BJ (cell line): ENCODE measurements at regions not wholly inside any gene's neighbourhood (a gene's known extent, or its start where the extent isn't known, plus 50 kb on each side); places are given as distances from the start of the nearest gene placed in this dataset.

Experiments
- CTCF ChIA-PET: fragments of 350-600 bp; formaldehyde crosslinking; extraction: SDS; loops from one replicate; lab custom pipeline; 2021; ENCODE audit warnings: antibody characterized with exemption, inconsistent platforms; lab: Yijun Ruan, JAX
- POLR2A ChIA-PET: fragments of 300-600 bp; sonication (Branson Sonifier 250); formaldehyde crosslinking; extraction: SDS; loops from one replicate; lab custom pipeline; 2021; ENCODE audit warnings: antibody characterized with exemption; lab: Charles Lee
- DNase-seq: peaks from one replicate; pipeline ENCODE4 v3.0.0-alpha.2; 2011; ENCODE audit warnings: low read depth
- H3K27me3 ChIP-seq: 2 replicates; pipeline ENCODE4 v1.6.0; 2011; ENCODE audit warnings: low read length; ENCODE audit not compliant: control insufficient read depth, insufficient read depth
- H3K36me3 ChIP-seq: 2 replicates; pipeline ENCODE4 v1.5.1; 2011; ENCODE audit warnings: low read length; ENCODE audit not compliant: control insufficient read depth, insufficient read depth
- H3K4me3 ChIP-seq: 2 replicates; pipeline ENCODE4 v1.5.1; 2011; ENCODE audit warnings: low read depth, mild to moderate bottlenecking, control low read depth, low read length
- TF ChIP-seq, protein P1 (sequence below): IDR thresholded peaks from 2 replicates; pipeline ENCODE4 v1.5.1; 2011; ENCODE audit warnings: low read depth, mild to moderate bottlenecking, control low read depth, inconsistent platforms, low read length, moderate library complexity; ENCODE audit not compliant: insufficient read depth

DNA sequence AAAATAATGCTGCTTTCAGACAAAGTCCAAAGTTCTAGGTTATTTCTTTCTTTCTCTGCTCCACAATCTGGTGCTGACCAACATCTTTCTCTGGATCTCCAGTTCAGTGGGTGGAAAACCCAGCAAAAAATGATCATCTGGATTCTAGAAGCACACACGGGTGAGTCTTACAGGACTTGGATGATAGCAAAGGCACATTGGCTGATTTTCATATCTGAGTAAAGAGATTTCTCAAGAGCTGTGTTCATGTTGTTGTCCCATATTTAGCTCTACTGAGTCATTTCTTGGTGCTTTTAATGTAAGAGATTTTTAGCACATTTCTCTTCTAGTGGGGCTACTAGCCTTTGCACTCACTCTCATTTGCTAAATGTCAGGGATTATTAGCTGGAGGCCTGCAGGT, 336.7 kb downstream of the GALC start:
- TF ChIP-seq, protein P1, sequence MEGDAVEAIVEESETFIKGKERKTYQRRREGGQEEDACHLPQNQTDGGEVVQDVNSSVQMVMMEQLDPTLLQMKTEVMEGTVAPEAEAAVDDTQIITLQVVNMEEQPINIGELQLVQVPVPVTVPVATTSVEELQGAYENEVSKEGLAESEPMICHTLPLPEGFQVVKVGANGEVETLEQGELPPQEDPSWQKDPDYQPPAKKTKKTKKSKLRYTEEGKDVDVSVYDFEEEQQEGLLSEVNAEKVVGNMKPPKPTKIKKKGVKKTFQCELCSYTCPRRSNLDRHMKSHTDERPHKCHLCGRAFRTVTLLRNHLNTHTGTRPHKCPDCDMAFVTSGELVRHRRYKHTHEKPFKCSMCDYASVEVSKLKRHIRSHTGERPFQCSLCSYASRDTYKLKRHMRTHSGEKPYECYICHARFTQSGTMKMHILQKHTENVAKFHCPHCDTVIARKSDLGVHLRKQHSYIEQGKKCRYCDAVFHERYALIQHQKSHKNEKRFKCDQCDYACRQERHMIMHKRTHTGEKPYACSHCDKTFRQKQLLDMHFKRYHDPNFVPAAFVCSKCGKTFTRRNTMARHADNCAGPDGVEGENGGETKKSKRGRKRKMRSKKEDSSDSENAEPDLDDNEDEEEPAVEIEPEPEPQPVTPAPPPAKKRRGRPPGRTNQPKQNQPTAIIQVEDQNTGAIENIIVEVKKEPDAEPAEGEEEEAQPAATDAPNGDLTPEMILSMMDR: no peak
- H3K27me3 ChIP-seq: no peaks in the 10 kb centered on the region
- DNase-seq: no peak
- ChIA-PET CTCF (no interaction called here), POLR2A (no interaction called here)
- H3K36me3 ChIP-seq: no peaks in the 10 kb centered on the region
- H3K4me3 ChIP-seq: no peak overlapping the region

DNA sequence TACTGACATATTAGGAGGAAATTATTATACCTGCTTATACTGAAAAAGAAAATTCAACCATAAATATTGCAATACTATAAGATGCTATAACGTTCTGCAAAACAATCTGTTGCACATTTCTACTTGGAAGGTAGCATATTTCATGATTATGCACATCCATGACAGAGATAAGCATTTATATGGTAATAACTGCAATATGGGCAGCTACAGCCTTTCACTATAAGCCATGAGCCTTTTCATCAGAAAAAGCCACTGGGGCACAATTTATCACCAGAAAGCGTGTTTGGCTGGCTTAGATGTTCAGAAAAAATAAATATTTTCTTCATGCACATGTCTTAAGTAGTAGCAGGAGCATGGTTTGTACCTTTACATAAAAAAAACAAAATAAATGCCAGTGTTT, 340.7 kb downstream of the GALC start:
- H3K36me3 ChIP-seq: no peaks in the 10 kb centered on the region
- ChIA-PET POLR2A (no interaction called here), CTCF (interaction anchor here (0.9 kb wide), 1 partner anchor 23 kb away, joined by 3 read pairs; no protein-coding TSS in a partner anchor)
- no peaks in the 10 kb centered on the region for H3K27me3 ChIP-seq
- TF ChIP-seq, protein P1: no peak
- no peak overlapping the region for H3K4me3 ChIP-seq
- no peak for DNase-seq

DNA sequence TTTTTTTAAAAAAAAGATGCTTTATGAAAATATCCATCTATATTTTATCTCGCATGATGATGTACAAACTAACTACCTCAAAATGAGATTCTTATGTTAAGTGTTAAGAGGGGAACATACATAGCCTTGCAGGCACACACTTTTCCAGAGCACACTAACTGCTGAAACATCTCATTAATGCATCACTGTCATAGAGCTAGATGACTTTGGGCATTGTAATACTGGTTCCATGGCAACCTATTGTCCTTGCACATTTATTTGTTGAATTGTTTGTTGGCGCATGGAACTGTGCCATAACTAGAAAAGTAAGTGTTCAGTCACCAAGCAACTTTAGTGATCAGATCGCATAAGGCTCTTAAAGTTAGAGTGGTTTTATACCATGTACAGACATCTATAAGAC, 348.3 kb downstream of the GALC start:
- TF ChIP-seq, protein P1: no peak
- H3K36me3 ChIP-seq: no peaks in the 10 kb centered on the region
- POLR2A ChIA-PET: no interaction called here

DNA sequence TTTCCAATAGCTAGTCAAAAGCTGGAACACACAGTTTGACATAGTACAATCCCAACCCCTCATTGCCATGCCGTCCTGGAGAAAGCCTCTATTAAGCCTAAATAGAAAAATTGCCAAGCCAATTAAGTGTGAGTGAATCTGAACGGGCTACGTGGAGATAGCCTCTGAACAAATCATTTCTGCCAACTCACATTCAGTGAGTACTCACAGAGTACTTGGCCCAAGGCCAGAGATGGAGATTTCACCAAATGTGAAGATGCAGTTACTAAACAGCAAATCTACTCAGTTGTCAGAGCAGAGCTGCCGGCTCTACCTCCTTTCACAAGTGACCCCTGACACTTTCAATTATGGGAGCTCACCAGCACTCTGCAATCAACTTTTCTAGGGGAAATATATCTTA, 350.0 kb downstream of the GALC start:
- H3K27me3 ChIP-seq: no peaks in the 10 kb centered on the region
- DNase-seq: no peak
- H3K4me3 ChIP-seq: no peak overlapping the region
- POLR2A ChIA-PET: no interaction called here
- CTCF ChIA-PET: no interaction called here
- no peaks in the 10 kb centered on the region for H3K36me3 ChIP-seq
- TF ChIP-seq, protein P1: no peak

More for the DNA sequence above, 348.3 kb downstream of the GALC start:
- no peak for DNase-seq
- Histone ChIP-seq H3K27me3 (no peaks in the 10 kb centered on the region), H3K4me3 (no peak overlapping the region)
- CTCF ChIA-PET: no interaction called here

DNA sequence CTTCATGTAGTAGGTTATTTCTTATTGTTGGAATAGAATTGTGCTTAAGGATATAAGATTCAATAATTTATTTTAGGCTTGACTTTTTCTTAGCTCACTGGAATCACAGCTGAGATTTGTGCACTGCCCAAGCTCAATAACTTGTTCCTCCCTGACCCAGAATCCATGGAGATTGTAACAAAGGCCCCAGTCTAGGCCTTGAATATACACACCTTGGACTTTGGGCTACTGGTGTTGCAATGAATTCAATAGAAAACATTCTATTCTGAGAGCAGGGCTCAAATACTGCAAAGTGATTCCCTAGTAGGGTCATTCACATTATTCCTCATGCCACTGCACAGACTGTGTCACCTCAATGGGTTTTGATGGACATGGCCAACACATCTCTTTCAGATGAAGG, 352.4 kb downstream of the GALC start:
- POLR2A ChIA-PET: no interaction called here
- Histone ChIP-seq H3K36me3 (no peaks in the 10 kb centered on the region), H3K4me3 (no peak overlapping the region), H3K27me3 (no peaks in the 10 kb centered on the region)
- CTCF ChIA-PET: no interaction called here
- DNase-seq: no peak
- TF ChIP-seq, protein P1: no peak
